Left lung (tissue), 4 donors: ENCODE measurements at regions not wholly inside any gene's neighbourhood (a gene's known extent, or its start where the extent isn't known, plus 50 kb on each side); places are given as distances from the start of the nearest gene placed in this dataset.

Source experiments
- ATAC-seq: fragments of 200-7000 bp; cut with Tn5 transposase; one replicate; pipeline ENCODE4 v1.9.1; 2020; ENCODE audit warnings: moderate library complexity
- DNase-seq, 4 donors: peaks; one replicate each; pipeline ENCODE4 v3.0.0-alpha.2; 2013 to 2020
- H3K27ac ChIP-seq, 2 donors: fragments of 200-600 bp; sonication (generic) in 1 of 2; one replicate each; pipeline versions ENCODE4 v1.5.0 to v1.8.0; 2020 to 2021
- H3K27me3 ChIP-seq, 2 donors: fragments of 200-600 bp; sonication (generic) in 1 of 2; one replicate each; pipeline versions ENCODE4 v1.5.0 to v1.8.0; 2020 to 2021
- H3K36me3 ChIP-seq, 2 donors: fragments of 200-600 bp; sonication (generic) in 1 of 2; one replicate each; pipeline versions ENCODE4 v1.5.0 to v1.8.0; 2020 to 2021
- H3K4me1 ChIP-seq, 2 donors: fragments of 200-600 bp; one replicate each; pipeline ENCODE4 v1.8.0; 2021
- H3K4me3 ChIP-seq, 2 donors: fragments of 200-600 bp; sonication (generic) in 1 of 2; one replicate each; pipeline versions ENCODE4 v1.5.0 to v1.8.0; 2020 to 2021; ENCODE audit warnings: mild to moderate bottlenecking in 1 of 2
- H3K9me3 ChIP-seq, 2 donors: fragments of 200-600 bp; sonication (generic) in 1 of 2; one replicate each; pipeline versions ENCODE4 v1.5.0 to v1.8.0; 2020 to 2021
- intact Hi-C, 2 donors: fragments of 100-400 bp; cut with DNase I; formaldehyde crosslinking; loops; one replicate each; pipeline versions ENCODE4 v1.11.2 to v1.14.2; 2022
- TF ChIP-seq, protein P1 (sequence below), 2 donors: fragments of 200-600 bp; sonication (generic) in 1 of 2; IDR thresholded peaks; one replicate each; pipeline versions ENCODE4 v1.5.0 to v1.8.0; 2021; ENCODE audit warnings: antibody characterized with exemption in 2 of 2
- donor health status: DM: no; HTN: yes; CAD: no.
- donor health status: DM: no; HTN: no; CAD: no.

DNA sequence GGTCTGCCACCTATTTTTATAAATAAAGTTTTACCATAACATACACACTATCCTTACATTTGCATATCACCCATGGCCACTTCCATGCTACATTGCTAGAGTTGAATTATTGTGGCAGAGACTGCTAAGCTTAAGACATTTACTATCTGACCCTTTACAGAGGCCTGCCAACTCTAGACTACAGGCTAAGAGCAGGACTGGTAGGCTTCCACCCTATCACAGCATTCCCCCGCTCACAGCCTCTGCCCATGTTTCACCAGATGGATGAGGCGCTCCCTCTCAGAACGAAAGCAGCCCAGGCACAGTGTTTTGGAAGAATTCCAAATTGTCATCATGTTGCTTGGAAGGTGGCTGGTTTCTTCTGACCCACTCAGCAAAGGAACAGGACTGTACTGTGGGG, 91.7 kb upstream of the SLC35G4 start:
- Histone ChIP-seq H3K27me3 (no peaks in the 10 kb centered on the region), H3K4me1 (no peaks in the 10 kb centered on the region), H3K9me3 (no peaks in the 10 kb centered on the region), H3K27ac (no peak overlapping the region), H3K4me3 (no peak overlapping the region), H3K36me3 (no peaks in the 10 kb centered on the region)
- DNase-seq (no peak), ATAC-seq (no peak)
- intact Hi-C loops = no loop called here
- TF ChIP-seq, protein P1, sequence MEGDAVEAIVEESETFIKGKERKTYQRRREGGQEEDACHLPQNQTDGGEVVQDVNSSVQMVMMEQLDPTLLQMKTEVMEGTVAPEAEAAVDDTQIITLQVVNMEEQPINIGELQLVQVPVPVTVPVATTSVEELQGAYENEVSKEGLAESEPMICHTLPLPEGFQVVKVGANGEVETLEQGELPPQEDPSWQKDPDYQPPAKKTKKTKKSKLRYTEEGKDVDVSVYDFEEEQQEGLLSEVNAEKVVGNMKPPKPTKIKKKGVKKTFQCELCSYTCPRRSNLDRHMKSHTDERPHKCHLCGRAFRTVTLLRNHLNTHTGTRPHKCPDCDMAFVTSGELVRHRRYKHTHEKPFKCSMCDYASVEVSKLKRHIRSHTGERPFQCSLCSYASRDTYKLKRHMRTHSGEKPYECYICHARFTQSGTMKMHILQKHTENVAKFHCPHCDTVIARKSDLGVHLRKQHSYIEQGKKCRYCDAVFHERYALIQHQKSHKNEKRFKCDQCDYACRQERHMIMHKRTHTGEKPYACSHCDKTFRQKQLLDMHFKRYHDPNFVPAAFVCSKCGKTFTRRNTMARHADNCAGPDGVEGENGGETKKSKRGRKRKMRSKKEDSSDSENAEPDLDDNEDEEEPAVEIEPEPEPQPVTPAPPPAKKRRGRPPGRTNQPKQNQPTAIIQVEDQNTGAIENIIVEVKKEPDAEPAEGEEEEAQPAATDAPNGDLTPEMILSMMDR (IDR thresholded peaks at IDR 0.05) = no peak

DNA sequence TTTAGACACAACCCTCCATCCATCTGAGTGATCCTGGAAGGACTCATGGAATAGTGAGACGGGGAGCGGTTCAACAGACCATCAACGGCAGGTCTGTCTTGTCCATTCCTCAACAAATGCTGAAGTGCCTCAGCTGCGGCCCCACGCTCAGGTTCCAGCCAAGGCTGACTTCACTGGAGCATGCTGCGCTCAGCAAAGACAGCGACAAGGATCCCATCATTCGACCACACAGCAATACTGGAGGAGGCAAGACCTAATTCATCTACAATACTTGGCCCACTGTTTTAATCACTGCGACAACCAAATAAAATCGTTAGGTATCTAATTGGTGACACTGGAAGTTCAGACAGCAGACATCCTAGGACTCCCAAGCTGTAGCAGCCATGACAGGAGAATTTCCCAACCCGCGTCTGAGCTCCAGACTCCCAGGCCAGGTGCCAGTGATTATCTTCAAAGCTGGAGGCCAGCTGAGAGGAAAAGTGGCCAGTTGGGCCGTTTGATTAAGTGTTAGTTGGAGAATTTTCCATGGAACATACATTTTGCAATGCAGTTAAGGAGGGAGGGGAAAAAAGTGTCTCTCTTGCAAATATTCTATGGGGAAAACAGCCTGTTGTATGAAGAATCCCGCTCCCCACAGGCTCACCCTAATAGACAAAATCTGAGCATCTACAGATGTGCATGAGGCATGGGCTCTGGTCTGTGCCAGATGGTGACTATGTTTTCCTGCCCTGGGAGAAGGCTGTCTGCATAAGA, 92.5 kb upstream of the SLC35G4 start:
- DNase-seq = peak in 3 of 4 donors; percentile 50 to 96 (median 93)
- H3K9me3 ChIP-seq = no peaks in the 10 kb centered on the region
- H3K4me1 ChIP-seq = no peaks in the 10 kb centered on the region
- H3K36me3 ChIP-seq = no peaks in the 10 kb centered on the region
- H3K27ac ChIP-seq = no peak overlapping the region
- ATAC-seq = peak; percentile 53
- H3K4me3 ChIP-seq = no peak overlapping the region
- no peaks in the 10 kb centered on the region for H3K27me3 ChIP-seq
- intact Hi-C loops = no loop called here
- TF ChIP-seq, protein P1 (IDR thresholded peaks at IDR 0.05) = no peak

DNA sequence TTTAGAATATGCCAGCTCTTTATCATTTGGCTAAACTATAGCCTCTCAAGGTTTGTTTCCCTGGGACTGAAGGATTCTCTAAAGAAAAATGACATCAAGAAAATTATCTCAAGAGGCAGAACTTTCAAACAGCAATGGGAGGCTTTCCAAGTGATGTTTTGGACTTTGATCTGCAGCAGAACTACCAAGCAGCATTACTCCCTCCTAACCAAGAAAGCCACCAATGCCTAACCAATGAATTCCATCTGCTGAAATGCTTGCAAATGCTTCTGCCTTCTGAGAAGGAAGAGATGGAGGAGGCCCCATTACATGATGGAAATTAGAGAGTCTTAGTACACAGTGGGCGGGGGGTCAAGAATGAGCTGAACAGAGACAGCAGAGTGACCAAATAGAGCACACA, 95.1 kb upstream of the SLC35G4 start:
- no peaks in the 10 kb centered on the region for H3K9me3 ChIP-seq
- TF ChIP-seq, protein P1 (IDR thresholded peaks at IDR 0.05) = no peak
- intact Hi-C loops = no loop called here
- no peaks in the 10 kb centered on the region for H3K36me3 ChIP-seq
- H3K4me1 ChIP-seq = no peaks in the 10 kb centered on the region
- ATAC-seq (no peak), DNase-seq (no peak)
- H3K27ac ChIP-seq = no peak overlapping the region
- H3K4me3 ChIP-seq = no peak overlapping the region
- H3K27me3 ChIP-seq = no peaks in the 10 kb centered on the region

DNA sequence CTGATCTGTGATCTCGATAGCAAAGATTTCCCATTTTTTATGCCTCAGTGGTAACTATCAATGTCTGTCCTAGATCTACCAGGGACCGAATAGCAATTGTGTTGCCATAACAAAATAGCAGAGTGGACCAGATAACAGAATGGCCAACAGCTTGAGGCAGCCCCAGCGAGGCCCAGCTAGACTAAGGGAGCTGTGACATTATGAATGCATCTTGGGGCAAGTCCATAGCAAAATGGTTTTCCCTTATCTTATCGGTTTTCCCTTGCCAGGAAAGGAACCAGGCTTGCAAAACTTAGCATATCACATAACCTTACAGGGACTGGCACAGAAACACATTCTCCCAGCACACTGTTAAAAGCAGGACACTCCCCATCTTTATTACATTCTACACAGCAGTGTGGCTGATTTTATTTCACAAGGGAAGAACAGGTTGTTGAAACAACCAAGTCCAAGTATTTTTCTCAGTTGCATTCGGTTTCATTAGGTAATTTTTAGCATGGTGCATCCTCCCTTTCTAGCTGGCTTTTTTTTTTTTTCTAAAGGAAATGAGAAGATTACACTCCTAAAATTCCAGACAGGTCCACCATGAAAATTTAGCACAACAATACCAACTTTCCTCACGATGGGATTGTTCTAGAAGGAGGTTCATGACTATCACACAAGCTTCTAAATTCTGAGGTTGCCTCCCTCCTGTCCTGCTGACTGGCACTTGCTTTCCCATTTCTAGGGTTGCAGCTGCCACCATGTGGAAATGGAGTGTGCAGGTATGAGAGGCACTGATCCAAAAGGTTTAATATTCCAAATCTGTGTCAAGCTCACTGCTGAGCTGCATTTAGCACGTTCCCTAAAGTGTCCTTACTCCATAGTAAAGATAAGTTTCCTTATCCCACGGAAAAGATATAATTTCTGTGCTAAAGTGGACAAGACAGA, 97.0 kb upstream of the SLC35G4 start:
- Histone ChIP-seq H3K4me3 (no peak overlapping the region), H3K27me3 (no peaks in the 10 kb centered on the region), H3K27ac (no peak overlapping the region), H3K36me3 (no peaks in the 10 kb centered on the region), H3K9me3 (no peaks in the 10 kb centered on the region), H3K4me1 (no peaks in the 10 kb centered on the region)
- intact Hi-C loops = no loop called here
- no peak for DNase-seq
- TF ChIP-seq, protein P1 (IDR thresholded peaks at IDR 0.05) = no peak
- peak; percentile 26 for ATAC-seq

DNA sequence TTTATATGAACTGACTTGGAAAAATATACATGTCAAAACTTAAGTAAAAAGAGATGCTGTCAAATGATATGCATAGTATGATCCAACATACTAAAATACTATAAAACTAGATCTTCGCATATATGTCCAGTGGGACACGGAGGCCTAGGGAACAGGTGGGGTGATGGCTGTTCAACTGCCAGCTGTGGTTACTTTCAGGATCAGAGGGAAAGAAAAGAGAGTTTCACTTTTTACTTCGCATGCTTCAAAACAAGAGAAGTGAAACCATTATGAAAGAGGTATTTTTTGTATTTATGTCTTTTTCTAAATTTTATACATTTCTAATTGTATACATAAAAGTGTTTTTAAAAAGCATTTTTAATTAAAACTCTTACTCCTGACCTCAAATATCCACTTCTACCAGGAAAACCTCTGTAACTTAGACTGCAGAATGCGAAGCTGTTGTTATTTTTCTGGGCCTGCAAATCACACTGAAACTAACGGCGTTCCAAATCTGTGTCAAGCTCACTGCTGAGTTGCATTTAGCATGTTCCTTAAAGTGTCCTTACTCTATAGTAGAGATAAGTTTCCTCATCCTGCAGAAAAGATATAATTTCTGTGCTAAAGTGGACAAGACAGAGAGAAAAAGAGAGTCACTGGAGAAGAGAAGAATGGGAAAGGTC, 97.8 kb upstream of the SLC35G4 start:
- TF ChIP-seq, protein P1 (IDR thresholded peaks at IDR 0.05) = no peak
- H3K27ac ChIP-seq = no peak overlapping the region
- no peaks in the 10 kb centered on the region for H3K4me1 ChIP-seq
- no peak for ATAC-seq
- H3K4me3 ChIP-seq = no peak overlapping the region
- no peaks in the 10 kb centered on the region for H3K27me3 ChIP-seq
- intact Hi-C loops = no loop called here
- DNase-seq = no peak
- H3K9me3 ChIP-seq = no peaks in the 10 kb centered on the region
- H3K36me3 ChIP-seq = no peaks in the 10 kb centered on the region
